Right atrium auricular region (tissue), 2 donors: ENCODE measurements at regions not wholly inside any gene's neighbourhood (a gene's known extent, or its start where the extent isn't known, plus 50 kb on each side); places are given as distances from the start of the nearest gene placed in this dataset.

Source experiments
- DNase-seq: peaks from one replicate; pipeline ENCODE4 v3.0.0-alpha.2; 2019; ENCODE audit warnings: low spot score
- H3K27ac ChIP-seq, 2 donors: fragments of 200-600 bp; sonication (generic); 1 replicate in 1 of 2; 2 replicates in 1 of 2; pipeline ENCODE4 v1.5.1; 2016 to 2019
- H3K27me3 ChIP-seq, 2 donors: fragments of 200-600 bp; sonication (generic); one replicate each; pipeline versions ENCODE4 v1.5.1 to v1.6.0; 2017 to 2019
- H3K36me3 ChIP-seq: fragments of 200-600 bp; sonication (generic); one replicate; pipeline ENCODE4 v1.5.1; 2016
- H3K4me1 ChIP-seq, 2 donors: fragments of 200-600 bp; sonication (generic); one replicate each; pipeline versions ENCODE4 v1.5.1 to v1.6.0; 2017 to 2019
- H3K4me3 ChIP-seq, 2 donors: fragments of 200-600 bp; sonication (generic); 1 replicate in 1 of 2; 2 replicates in 1 of 2; pipeline ENCODE4 v1.5.1; 2017 to 2019; ENCODE audit warnings: mild to moderate bottlenecking in 1 of 2, moderate library complexity in 1 of 2
- H3K9me3 ChIP-seq, 2 donors: fragments of 200-600 bp; sonication (generic); one replicate each; pipeline ENCODE4 v1.5.1; 2019
- CTCF ChIP-seq, 2 donors: fragments of 200-600 bp; sonication (generic); IDR thresholded peaks; one replicate each; pipeline ENCODE4 v1.5.1; 2019; ENCODE audit warnings: antibody characterized with exemption in 2 of 2

GRCh38 chr1:193763266-193763665 lies 576.9 kb upstream of the B3GALT2 start:
- no peak for DNase-seq
- Histone ChIP-seq H3K27me3 (no peaks in the 10 kb centered on the region), H3K4me1 (no peaks in the 10 kb centered on the region), H3K4me3 (no peak overlapping the region), H3K9me3 (no peaks in the 10 kb centered on the region), H3K27ac (no peak overlapping the region), H3K36me3 (no peaks in the 10 kb centered on the region)
- TF ChIP-seq CTCF (IDR thresholded peaks at IDR 0.05) = no peak

GRCh38 chr1:193762236-193762635 lies 575.8 kb upstream of the B3GALT2 start:
- Histone ChIP-seq H3K27ac (peak overlapping the region in 1 of 2 donors; percentile 37), H3K9me3 (no peaks in the 10 kb centered on the region), H3K36me3 (no peaks in the 10 kb centered on the region), H3K4me3 (no peak overlapping the region), H3K4me1 (no peaks in the 10 kb centered on the region), H3K27me3 (no peaks in the 10 kb centered on the region)
- no peak for TF ChIP-seq CTCF (IDR thresholded peaks at IDR 0.05)
- DNase-seq = no peak

- Histone ChIP-seq H3K9me3 (no peaks in the 10 kb centered on the region), H3K4me3 (no peak overlapping the region), H3K27me3 (no peaks in the 10 kb centered on the region), H3K36me3 (no peaks in the 10 kb centered on the region), H3K27ac (no peak overlapping the region), H3K4me1 (no peaks in the 10 kb centered on the region)
- TF ChIP-seq CTCF (IDR thresholded peaks at IDR 0.05) = no peak
- DNase-seq = no peak
Observed at GRCh38 chr1:193755441-193755840, 569.0 kb upstream of the B3GALT2 start.

GRCh38 chr1:193754732-193755427 lies 568.5 kb upstream of the B3GALT2 start:
- DNase-seq = no peak
- Histone ChIP-seq H3K27me3 (no peaks in the 10 kb centered on the region), H3K9me3 (no peaks in the 10 kb centered on the region), H3K4me1 (no peaks in the 10 kb centered on the region), H3K27ac (no peak overlapping the region), H3K36me3 (no peaks in the 10 kb centered on the region), H3K4me3 (no peak overlapping the region)
- TF ChIP-seq CTCF (IDR thresholded peaks at IDR 0.05) = peak in 1 of 2 donors; percentile 16

- H3K4me1 ChIP-seq = no peaks in the 10 kb centered on the region
- H3K27me3 ChIP-seq = no peaks in the 10 kb centered on the region
- no peak for DNase-seq
- no peak for TF ChIP-seq CTCF (IDR thresholded peaks at IDR 0.05)
- H3K9me3 ChIP-seq = no peaks in the 10 kb centered on the region
- no peaks in the 10 kb centered on the region for H3K36me3 ChIP-seq
- no peak overlapping the region for H3K27ac ChIP-seq
- H3K4me3 ChIP-seq = no peak overlapping the region
Observed at GRCh38 chr1:193754151-193754550, 567.7 kb upstream of the B3GALT2 start.
